Central memory CD4-positive, alpha-beta T cell (primary cell): ENCODE measurements at regions not wholly inside any gene's neighbourhood (a gene's known extent, or its start where the extent isn't known, plus 50 kb on each side); places are given as distances from the start of the nearest gene placed in this dataset.
A peak's percentile ranks its signal among the peaks of the same experiment; 100 is the strongest.
"Not testable (repeated sequence)": the region's sequence is repeated elsewhere in the genome, so short reads cannot be mapped to it uniquely, and the experiment has no call there.

Source experiments
- DNase-seq: peaks from one replicate; pipeline ENCODE4 v3.0.0; 2022

DNA sequence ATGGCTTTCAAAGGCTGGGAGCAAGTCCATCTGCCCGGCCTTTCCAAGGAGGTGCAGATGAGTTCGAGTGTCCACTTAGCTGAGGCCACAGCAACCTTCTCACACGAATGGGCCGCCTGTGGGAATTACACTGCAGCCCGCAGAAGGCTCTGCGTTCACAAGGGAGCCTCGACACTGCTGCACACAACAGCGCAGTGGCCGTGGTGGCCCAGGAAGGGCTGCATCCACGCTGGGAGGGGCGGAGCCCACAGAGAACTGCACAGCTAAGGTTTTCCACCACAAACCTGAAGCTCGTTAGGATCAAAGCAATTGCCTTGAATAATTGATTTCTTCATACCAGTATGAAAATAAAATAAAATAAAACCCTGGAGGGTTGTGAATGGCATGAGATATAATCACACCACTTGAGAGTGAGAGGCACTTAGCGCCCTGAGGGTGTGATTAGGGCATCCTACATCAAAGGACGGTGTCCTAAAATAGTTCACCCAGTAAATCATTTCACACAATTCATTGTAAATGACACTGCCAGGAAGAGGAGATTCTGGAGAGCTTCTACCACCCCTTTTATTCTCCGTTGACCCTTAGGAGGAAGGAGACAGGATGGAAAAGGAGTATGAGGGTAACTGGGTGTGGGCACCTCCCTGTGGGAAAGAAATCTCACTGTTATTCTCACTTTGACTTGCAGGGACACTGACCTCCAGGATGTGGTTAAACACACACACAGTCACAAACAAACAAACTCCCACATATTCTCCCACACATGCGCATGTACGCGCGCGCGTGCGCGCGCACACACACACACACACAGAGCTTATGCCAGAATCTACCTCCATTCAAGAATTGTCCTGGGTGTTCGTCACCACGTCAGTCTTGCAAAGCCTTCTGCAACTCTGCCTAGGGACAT is 256.6 kb upstream of the ID2 start:
- no peak for DNase-seq

DNA sequence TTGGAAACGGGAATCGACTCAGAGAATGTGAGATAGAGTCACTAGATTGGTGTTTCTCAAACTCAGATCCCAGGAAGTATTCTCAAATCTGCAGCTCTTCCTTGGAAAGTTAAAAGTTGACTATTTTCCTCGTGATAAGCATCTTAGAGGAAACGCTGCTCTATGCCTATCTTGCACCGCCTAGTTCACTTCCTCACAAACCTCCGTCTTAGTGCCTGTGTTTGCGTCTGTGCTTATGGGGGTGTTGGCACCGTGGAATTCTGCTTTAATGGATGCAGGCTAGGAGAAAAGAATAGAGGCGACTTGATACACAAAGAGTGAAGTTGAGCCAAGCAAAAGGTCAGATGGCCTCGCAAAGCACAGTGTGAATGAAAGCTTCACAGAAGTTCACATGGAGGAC is 255.3 kb upstream of the ID2 start:
- DNase-seq, result no peak

DNA sequence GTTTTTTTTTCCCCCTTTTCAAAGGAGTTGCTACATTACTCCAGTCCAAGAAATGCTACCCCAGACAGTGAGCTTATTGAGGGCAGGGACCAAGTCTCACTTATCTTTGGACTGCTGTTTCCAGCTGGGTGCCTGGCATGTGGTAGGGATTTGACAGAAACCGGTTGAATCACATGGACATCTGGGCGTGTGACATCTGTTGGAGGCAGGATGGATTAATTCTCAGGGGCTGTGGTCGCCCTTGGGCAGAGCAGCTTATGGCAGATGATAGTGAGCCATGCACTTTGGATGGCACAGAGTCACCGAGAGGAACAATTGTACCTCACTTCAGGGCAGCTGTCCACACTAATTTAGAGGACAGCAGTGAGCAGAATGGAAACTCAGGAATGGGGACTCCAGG is 254.6 kb upstream of the ID2 start:
- no peak for DNase-seq

DNA sequence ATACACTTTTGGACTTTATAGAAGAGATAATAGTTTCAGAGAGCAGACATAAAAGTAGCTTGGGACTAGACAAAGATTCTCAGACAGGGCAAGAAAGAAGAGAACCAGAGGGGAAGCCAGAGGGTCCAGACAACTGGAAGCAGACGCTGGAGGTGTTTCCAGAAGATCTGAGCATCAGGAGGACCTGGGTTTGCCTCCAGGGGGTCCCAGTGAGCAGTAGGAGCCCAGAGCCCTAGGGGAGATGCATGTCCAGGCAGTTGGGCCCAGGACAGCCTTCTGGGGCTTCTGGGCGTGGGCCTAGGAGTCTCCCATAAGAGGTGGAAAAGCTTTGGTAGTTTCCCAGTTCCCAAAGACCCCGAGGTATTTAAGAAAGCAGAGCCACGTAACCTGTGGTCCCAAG is 251.2 kb upstream of the ID2 start:
- DNase-seq, result no peak

DNA sequence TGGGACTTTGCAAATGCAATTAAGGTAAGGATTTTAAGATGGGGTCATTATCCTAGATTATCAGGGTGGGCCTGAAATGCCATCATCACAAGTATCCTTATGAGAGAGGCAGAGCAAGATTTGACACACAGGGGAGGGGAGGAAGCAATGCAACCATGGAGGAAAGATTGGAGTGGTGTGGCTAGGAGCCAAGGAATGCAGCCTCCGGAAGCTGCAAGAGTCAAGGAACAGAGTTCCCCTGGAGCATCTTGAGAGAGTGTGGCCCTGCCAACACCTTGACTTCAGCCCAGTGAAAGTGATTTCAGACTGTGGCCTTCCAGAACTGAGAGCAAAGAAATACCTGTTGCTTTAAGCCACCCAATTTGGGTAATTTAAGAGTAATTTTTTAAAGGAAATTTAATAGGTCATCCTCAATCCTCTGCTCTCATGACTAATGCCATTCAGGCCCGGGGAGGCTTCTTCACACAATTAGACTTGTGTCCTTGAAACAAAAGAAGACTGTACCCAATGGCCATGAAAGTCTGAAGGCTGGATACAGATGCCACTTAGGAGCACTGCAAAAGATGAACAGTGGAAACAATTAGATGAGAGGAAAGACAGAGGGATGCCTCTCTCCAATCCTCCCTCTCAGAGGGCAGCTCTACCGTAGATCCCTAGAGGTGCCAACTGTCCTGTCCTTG is 250.3 kb upstream of the ID2 start:
- DNase-seq, result no peak

DNA sequence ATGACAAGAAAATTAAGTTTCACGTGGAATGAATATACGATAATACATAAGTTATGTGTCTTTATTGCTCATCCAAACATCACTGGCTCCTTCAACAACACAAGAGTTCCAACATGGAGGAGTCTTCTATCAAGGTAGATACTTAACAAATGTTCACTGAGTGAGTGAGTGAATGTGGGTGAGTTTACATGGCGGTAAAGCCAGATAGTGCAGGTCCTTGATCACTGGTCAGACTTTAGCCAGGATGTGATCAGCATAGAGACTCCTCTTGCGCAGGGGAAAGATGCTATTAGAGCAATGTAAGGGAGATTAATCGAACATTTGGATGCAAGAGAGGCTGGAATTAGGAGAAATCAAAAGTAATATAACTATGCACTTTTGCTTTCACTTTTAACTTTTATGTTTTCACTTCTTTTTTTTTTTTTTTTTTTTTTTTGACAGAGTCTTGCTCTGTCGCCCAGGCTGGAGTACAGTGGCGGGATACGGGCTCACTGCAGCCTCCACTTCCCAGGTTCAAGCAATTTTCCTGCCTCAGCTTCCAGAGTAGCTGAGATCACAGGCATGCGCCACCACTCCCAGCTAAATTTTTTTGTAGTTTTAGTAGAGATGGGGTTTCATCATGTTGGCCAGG is 249.0 kb upstream of the ID2 start:
- DNase-seq, result peak; percentile 5

DNA sequence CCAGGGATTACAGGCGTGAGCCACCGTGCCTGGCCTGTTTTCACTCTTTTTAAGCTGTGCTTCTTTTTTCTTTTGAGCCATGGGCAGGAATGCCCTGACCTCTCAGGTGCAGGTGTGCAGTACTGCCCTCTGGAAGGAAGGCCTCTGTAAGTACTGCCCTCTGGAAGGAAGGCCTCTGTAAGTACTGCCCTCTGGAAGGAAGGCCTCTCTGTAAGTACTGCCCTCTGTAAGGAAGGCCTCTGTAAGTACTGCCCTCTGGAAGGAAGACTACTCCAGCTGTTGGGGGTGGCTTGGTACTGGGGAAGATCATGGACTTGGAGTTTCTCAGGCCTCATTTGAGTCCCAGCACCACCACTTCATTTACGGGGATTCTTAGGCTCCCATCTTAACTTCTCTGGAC is 248.5 kb upstream of the ID2 start:
- no peak for DNase-seq

DNA sequence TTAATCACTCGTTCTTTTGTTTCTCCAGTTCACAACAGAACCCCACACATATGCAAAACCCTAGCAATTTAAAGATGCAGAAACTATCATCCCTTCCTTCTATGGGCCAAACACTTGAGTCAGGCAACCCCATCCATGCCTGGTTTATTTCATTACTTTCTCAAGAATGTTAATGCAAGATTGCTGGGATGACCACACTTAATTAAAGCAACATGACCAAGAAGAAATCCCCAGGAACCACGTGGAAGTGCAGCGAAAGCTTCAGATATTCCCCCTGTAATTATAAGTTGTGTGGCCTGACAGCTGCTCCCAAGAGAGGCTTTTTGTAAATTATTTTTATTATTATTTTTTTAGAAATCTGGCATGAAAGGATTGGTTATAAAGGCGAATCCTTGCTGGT is 246.2 kb upstream of the ID2 start:
- no peak for DNase-seq

DNA sequence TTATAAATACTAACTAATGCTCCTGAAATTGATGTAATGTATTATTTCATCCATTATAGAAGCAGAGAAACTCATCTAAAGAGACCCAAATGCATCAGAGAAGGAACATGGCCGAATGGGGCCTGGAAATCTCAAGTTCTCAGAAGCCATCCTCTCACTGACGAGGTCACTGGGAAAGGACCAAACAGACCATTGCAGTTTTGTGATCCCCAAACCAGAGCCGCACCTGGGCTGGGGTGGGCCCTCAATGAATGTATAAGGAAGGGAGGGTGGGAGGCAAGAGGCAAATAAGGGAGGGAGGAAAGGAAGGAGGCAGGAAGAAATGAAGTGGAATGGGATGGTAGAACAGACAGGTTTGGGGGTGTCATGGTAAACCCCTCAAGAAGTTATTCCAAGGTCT is 245.3 kb upstream of the ID2 start:
- DNase-seq, result no peak

DNA sequence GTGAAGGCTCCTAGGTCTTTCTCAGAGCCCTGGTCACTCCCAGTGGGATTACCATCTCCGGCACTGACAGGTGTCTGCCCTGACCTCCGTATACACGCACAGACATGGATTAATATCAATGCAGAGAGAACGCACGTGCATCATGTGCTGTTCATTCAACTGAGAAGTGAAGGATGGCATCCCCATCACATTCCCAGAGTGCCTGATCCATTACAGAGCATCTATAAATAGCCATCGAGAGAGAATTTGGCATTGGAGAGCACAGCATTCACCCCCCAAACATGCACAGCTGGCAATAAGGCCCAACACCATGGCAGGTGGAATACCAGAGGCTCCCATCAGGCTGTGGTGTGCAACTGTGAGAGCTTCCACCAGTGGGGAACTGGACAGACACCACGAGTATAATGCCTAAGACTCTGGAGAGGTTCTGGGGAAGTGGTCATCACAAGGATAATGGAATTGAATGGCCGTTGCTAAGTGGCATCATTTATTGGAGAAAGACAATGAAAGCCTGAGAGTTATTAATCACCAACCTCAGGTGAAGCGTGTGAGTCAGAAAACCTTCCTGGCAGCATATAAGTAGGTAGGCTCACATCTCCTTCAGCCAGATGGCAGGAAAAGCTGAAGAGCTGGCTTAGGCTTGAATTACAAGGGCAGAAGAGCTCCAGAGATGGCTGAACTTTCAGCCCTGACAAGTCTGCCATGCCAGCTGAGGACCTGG is 244.5 kb upstream of the ID2 start:
- no peak for DNase-seq

DNA sequence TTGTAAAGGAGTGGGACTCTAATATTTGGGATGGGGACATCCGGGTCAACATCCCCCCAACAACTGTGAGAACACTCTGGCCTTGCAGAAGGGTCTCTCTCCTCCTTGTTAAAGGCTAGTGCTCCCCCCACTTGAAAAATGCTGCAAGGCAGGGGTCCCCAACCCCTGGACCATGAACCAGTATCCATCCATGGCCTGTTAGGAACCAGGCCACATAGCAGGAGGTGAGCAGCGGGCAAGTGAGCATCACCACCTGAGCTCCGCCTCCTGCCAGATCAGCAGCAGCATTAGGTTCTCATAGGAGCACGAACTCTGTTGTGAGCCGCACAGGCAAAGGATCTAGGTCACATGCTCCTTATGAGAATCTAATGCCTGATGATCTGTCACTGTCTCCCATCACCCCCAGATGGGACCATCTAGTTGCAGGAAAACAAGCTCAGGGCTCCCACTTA is 243.9 kb upstream of the ID2 start:
- no peak for DNase-seq

DNA sequence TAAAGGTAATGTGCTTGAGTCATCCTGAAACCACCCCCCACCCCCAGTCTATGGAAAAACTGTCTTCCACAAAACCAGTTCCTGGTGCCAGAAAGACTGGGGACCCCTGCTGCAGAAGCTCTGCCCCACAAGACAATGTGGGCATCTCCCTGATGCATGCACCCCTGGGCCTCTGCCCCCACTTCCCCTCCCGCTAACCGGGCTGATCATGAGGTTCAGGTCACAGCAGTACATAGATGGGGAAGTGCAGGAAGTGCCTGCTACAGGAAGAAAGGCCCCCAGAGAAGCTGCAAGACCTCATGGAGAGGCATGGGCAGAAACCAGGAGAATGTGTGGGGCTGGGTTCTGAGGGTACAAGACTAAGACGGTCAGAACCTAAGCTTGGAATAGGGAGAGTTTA is 243.4 kb upstream of the ID2 start:
- DNase-seq, result no peak

DNA sequence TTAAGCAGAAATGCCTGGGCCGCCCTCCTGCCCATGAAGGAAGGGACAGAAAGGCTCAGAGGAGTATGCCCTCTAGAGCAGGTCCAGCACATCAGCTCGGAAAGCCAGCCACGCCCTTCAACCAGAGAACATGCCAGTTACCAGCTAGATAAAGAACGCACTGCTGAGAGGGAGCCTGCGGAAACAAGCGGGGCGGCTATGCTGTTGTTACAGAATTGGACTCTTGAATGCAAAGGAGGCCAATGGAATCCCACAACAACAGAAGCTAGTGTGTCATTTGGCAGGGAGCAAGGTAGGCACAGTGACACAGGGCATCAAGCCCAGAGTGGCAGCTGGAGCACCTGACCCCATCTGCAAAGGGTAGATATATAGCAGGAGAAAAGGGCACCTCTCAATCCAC is 242.9 kb upstream of the ID2 start:
- DNase-seq, result no peak

DNA sequence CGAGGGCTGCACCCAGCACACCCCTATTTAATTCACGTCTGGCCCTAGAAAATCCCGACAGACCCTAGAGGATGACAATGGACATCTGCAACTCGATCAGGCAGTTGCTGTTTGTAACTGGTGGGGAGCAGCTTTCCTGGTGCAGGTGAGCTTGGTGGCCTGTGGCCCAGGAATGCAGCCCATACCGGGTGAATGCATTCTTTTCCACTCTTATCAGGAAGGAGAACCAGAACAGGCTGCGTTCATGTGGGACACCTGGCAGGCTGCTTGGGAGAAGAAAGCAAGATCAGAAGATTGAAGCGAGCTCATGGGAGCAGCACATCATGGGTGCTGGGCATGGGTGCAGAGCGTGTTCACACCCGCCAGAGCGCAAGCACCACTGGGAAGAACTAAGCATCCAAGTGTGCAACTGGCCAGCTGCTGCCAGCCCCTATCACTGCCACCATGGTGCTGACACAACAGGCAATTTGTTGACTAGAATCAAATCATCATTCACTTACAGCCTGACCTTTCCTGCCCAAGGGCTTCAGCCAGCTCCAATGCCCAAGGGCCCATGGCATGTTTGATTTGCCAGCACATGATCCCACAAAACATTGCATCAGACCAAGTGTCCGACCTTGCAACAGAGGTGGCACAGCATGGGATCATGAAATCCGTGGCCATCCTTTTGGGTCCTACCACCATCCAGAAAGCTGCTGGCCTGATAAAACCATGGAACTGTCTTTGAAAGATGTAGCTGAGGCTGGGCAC is 241.7 kb upstream of the ID2 start:
- no peak for DNase-seq

DNA sequence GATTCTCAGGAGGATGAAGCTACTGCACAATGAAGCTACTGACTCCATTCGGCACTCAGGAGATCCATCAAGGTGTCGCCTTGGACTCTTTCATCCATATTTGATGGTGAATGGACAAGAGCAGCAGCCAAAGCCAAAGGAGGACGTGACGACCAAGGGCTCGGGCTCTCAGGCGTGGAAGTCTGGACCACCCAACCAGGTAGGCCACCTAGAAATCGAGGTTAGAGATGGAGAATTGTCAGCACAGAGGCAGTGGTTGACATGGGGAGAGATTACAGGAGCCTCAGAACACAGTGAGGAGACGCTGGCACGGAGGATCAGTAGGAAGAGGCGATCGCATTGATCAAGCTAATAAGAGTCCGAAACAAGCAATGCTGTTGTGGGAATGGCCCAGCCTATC is 240.5 kb upstream of the ID2 start:
- DNase-seq, result no peak

DNA sequence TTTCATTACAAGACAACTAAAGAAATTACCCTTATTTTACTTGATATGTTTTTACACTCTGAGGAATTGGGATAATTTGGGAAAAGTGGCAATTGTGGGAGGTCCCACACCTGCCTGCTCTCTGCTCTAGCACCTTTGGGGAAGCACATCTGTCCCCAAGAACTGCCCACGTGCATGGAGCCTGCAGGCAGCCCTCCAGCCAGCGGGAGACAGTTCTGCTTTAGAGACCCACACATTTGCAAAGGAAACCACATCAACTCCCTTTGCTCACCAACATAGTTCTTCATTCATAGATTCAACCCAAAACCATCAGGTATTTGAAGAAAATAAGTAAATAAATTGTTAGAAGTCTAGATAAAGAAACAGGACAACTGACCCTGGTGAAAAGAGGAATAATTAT is 239.9 kb upstream of the ID2 start:
- no peak for DNase-seq

DNA sequence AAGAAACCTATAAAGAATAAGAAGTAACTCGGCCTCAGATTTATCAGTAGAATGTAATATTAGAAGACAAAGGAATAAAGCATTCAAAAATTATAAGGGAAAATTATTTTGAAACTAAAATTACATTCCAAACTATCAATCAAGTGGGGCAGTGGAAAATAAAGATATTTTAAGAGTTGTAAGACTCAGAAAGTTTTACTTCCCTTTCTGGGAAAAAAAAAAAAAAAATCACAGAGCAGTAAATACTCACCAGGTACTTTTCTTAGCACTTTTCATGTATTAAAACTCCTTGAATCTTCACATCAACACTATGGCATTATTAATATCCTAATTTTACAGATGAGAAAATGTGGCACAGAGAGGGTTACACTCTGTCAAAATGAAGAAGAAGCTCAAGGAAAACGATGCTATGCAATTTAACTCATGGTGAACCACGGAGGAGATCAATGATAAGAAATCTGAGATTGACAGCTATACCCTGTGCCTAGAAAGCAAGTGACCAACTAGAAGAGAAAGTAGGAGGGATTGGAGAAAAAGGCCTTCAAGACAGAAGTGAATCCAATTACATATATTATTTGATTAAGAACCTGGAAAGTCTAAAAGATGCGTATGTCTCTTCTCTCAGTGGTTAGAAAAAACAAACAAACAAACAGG is 238.9 kb upstream of the ID2 start:
- no peak for DNase-seq

DNA sequence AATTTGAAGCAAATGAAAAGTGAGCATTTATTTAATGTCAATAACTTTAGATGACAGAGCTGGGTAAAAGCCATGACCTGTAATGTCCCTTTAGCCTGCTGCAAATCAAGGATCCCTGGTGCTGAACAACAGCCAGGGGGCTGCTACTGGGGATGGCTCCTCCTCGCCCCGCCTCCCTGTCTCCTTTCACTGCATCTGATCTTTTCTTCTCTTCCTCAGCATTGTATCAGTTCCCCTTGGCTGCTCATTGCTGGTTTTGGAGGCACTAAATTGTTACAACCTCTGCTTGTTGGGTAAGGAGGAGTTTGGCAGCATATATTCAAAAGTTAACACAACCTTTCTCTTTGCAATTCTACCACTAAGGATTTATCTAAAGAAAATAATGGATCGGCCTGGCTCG is 236.3 kb upstream of the ID2 start:
- no peak for DNase-seq

DNA sequence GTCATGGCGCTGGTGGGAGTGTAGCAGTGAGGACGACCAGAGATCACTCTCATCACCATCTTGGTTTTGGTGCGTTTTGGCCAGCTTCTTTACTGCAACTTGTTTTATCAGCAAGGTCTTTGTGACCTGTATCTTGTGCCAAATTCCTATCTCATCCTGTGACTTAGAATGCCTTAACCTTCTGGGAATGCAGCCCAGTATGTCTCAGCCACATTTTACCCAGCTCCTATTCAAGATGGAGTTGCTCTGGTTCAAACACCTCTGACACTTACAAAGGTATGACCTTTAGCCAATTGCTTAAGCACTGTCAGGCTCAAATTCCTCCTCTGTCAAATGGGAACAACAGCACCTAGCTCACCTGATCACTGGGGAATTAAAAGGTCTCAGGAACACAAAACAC is 235.1 kb upstream of the ID2 start:
- DNase-seq, result not testable (repeated sequence)

DNA sequence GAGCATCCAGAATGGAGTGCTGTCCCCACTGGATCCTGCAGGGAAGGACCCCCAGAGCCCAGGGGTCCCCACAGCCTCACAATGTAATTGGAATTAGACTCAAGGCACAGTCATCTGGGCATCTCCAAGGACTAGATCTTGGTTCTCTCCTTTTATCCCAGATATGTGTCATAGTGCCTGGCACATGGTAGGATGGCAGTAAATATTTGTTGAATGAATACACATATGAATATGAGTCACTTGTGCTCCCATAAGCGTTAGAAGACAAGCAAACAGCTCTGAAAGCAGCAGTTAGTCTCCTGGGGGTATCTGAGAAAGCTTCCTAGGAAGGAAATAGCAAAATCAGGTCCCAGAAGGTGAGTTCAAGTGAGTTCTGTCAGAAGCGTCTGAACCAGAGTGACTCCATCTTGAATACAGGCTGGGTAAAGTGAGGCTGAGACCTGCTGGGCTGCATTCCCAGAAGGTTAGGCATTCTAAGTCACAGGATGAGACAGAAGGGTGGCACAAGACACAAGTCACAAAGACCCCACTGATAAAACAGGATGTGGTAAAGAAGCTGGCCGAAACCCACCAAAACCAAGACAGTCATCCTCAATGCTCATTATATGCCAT is 234.1 kb upstream of the ID2 start:
- DNase-seq, result no peak

DNA sequence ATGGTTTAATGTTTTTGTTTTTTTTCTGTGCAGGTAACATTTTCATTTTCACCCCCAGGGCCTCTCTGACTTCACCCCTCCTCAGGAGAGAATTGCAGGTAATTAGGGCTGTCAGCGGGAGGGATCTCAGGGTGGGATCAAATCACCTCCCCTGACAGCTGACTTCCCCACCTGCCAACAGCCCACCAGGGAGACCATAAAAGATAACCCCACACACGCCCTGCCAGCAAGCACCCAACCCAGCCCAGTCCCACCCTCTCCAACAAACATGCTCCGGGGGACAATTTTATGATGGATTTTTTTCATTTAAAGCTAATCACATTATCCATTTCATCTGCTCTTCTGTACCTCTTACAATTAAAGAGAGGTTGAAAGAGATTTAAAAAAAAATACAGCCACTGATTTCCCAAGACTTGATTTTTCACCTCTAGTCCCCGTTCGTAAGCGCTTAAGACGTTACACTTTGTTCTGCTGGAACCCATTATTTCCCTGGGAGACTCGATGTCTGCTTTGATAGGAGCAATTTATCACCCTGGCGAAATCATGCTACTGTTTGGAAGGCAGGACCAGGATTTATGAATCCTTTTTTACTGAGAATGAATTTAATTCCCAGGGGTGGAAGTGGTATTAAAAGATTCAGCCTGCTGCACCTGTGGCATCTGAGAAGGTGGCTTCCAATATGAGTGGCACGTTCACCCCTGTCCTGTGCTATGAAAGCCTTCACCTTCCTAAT is 232.9 kb upstream of the ID2 start:
- no peak for DNase-seq
